NCI-H526 (cell line): ENCODE measurements at regions not wholly inside any gene's neighbourhood (a gene's known extent, or its start where the extent isn't known, plus 50 kb on each side); places are given as distances from the start of the nearest gene placed in this dataset.
A peak's percentile ranks its signal among the peaks of the same experiment; 100 is the strongest.

Experiments
- DNase-seq, 2 experiments: peaks; one replicate each; lab custom pipeline; 2025; lab: John Stamatoyannopoulos, UW

DNA sequence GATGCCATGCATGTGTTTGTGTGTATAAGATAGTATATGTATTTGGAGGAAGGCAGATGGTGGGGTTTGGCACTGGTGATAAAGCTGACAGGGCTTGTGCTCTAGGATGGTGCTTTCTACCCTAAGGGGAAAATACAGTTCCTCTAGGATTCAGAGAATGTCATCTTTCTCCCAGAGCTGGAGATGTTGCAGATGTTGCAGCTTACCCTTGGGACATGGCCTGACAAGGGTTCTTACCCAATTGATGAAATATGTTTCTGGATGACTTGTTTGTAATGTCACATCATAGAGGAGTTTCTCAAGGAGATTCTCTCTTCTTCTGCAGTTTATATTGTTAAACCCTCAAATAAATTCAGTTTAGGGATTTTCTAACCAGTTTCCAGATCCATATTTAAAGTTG, 52.5 kb upstream of the PITX2 start:
- no peak for DNase-seq

DNA sequence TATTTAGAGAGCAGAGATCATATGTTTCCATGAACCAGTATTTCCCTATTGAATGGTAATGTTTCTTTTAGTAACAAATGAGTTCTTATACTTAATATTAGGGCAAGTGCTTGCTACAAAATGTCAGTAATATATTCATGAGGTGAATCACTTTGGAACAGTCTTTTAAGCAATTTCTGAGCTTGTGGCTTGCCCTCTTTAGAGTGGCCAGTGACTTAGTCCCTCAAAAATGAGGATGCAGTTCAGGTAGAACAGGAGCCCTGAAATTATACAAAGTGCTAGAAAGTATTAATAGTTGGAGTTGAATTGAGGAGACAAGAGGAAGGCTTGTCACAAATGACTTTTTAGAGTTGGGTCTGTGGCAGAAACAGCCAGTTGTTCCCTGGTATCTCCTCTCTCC, 53.4 kb upstream of the PITX2 start:
- DNase-seq: no peak

GRCh38 chr4:110678517-110679227, 55.8 kb upstream of the PITX2 start:
- no peak for DNase-seq

DNA sequence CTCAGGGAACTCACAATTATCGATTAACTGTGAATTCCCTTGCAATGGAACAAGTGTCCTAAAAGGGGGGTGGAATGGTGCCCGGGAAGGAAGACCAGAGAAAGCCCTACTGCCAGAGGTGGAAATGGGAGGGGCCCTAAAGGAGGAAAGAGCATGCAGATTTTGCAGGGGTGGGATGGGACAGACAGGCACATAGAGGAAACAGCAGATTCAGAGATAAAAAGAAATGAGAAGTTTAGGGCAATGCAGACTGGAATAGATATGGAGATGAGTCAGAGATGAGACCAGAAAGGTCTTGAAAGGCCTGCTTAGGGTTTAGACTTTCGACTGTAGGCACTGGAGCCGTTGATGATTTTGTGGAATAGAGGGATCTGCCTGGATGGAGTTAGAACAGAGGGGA, 57.4 kb upstream of the PITX2 start:
- DNase-seq: no peak

- DNase-seq: no peak
Measured at GRCh38 chr4:110681381-110681780, 58.5 kb upstream of the PITX2 start.

GRCh38 chr4:110682311-110682710, 59.4 kb upstream of the PITX2 start:
- DNase-seq: no peak

DNA sequence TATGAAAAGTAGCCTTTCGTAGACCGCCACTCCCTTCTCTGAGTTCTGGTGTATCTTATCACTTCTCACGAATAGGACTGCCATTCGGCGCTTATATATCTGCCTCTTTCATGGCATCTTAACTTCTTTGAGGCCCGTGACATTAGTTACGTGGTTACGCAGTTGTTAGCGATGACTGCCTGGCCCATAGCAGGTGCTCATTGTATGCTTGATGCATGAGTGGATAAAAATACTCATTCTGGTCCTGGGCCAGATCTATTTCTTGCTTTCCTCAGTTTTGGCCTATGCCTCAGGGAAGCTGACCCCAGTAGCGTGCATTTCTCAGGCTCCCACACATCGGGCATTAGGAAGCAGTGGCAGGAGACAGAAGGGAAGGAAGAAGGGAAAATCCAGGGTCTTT, 60.7 kb upstream of the PITX2 start:
- DNase-seq: no peak

DNA sequence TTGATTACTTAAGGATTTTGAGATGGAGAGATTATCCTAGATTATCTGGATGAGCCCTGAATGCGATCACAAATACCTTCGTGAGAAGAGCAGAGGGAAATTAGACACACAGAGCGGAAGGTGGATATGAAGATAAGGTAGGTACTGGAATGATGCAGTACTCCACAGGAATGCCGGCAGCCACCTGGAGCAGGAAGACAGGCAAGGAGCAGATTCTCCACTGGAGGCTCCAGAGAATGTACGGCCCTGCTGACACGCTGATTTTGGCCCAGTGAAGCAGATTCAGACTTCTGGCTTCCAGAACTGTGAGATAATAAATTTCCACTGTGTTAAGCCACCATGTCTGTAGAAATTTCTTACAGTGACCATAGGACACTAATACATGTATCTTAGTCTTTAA, 79.4 kb upstream of the PITX2 start:
- no peak for DNase-seq

DNA sequence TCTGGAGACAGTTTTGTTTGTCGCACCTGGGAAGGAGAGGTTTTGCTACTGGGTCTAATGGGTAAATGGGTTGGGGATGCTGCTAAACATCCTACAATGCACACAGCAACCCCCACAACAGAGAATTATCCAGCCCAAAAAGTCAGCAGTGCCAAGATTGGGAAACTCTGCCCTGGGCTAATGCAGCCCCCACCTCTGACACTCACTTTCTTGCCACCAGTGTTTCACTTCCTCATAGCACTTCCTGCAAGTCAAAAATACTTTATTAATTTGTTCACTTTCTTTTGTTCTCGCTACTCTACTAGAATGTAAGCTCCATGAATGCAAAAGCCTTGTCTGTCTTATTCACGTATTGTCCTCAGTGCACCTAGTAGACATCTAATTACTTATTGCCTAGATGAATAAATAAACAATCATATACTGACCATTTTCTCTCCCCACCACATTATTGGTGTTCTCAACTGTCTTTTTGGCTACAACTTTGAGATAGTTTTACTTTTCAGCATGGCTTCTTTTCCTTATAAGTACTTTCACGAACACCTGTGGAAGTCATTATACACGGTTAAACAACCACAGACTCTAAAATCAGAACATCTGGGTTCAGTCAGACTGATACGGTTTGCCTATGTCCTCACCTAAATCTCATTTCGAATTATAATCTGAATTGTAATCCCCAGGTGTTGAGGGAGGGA, 82.0 kb upstream of the PITX2 start:
- DNase-seq: no peak

GRCh38 chr4:110705440-110705782, 82.5 kb upstream of the PITX2 start:
- DNase-seq: no peak

GRCh38 chr4:110710070-110710469, 87.2 kb upstream of the PITX2 start:
- DNase-seq: no peak

GRCh38 chr4:110712486-110712885, 89.6 kb upstream of the PITX2 start:
- no peak for DNase-seq

DNA sequence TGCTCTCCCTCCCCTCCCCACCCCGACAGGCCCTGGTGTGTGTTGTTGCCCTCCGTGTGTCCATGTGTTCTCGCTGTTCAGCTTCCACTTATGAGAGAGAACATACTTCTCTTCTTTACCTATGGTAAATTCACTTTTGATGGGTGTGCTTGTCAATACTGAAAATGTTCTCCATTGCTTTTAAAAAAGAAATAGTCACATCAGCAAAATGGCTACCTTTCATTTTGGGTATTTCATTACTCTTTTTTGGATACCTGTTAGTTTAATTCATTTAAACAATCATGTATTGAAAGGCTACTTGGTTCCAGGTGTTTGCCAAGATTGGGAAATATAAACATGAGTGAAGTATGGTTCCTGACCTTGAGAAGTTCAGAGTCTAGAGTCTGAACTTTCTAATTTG, 107.4 kb upstream of the PITX2 start:
- no peak for DNase-seq

- no peak for DNase-seq
Measured at GRCh38 chr4:110733901-110734300, 111.0 kb upstream of the PITX2 start.

GRCh38 chr4:110735686-110736085, 112.8 kb upstream of the PITX2 start:
- no peak for DNase-seq

DNA sequence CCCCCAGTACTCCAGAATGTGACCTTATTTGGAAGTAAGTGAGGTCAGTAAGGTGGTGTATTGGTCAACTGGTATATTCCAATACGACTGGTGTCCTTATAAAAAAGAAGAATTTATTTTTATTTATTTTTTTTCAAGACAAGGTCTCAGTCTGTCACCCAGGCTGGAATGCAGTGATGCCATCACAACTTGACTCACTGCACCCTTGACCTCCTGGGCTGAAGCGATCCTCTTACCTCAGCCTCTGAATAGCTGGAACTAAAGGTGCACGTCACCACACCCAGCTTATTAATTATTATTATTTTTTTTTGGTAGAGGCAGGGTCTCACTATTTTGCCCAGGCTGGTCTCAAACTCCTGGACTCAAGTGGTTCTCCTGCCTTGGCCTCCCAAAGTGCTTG, 115.1 kb upstream of the PITX2 start:
- no peak for DNase-seq

DNA sequence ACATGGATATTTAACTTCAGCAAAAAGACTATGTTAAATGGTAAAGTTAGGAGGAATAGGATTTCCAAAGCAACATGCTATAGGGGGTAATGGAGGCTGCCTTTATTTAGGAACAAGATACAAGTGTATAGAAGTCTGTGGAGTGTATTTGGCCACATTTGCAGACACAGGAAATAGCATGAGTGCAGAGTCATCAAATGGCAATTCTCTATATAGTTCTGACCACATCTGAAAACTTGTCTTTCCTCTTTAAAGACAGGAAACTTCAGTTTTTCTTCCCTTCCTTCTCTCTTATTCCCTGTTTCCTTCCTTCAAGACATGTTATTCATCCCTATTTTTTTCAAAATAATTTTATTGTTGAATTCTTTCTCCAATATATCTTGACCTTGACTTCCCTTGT, 119.3 kb upstream of the PITX2 start:
- DNase-seq: no peak

DNA sequence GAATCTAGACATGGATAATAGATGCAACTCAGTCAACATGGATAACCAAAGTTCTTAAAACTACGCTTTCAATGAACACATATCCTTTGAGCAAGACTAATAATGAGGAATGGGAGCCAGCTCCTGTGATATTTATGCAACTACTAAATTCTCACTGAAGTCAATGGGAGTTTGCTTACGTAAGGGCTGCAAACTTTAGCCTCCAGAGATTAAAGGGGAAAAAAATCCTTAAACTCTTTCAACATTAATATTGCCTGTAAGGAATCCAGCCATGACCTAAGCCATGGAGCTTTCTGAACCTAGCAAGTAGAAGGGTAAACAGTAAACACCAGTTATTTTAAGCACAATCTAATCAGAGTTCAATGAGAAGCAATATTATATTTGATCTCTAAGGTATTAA, 125.2 kb upstream of the PITX2 start:
- no peak for DNase-seq

- DNase-seq: no peak
Measured at GRCh38 chr4:110751183-110751582, 128.3 kb upstream of the PITX2 start.

GRCh38 chr4:110751986-110752385, 129.1 kb upstream of the PITX2 start:
- DNase-seq: no peak

DNA sequence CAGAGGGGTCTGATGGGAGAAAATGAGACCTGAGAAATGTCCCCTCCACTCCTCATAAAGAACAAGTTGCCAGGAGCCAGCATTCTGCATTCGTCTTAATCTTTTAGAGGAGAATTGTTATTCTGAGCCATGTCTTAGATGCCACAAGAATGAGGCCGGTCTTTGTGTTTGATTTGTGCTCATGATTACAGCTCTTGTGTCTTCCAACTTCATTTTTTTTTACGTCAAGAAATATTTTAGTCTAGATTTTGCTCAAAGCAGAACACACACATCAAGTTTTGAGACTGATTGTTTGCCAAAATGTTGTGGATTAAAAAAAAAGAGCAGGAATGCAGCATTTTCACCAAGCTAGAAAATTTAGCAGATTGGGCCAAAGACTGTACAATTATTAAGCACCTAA, 130.6 kb upstream of the PITX2 start:
- DNase-seq: no peak

DNA sequence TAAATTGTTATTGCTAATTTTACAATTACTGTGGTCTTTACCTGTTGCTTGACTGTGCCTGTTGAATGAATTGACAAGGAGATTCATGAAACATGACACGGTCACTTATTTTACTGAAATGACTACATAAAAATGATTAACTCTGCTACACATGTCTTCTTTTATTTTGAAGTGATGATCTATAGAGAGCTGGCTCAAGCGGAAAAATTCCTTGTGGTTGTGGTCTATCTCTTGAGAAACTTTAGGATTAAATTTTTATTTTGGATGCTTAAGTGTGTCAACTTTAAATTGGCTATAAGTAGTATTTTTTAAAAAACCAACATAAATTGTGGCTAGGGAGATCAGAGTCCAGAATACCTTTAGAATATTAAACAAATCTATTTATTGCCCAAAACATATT, 131.8 kb upstream of the PITX2 start:
- peak in 1 of 2 experiments; percentile 1 for DNase-seq

GRCh38 chr4:110769578-110769977, 146.7 kb upstream of the PITX2 start:
- DNase-seq: no peak

GRCh38 chr4:110770353-110770752, 147.5 kb upstream of the PITX2 start:
- no peak for DNase-seq
